ENCODE measurements at regions not wholly inside any gene's neighbourhood (a gene's known extent, or its start where the extent isn't known, plus 50 kb on each side); places are given as distances from the start of the nearest gene placed in this dataset.

DNA sequence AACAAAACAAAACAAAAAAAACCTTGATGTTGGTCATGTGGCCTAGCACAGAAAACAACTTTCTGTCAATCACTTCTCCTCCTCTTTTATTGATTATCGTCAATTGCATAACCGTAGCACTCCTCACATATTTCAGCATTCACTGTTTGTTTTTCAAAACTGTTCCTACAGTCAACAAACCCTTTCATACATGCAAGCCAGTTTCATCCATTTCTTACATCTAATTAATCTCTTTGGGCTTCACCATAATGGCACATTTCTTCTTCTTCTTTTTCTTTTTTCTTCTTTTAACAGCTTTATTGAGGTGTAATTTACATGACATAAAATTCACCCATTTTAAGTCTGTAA, 246.9 kb downstream of the PTTG2 start (continued):
- no peak for TF ChIP-seq TERF1 (CRISPR knock-in tag; IDR thresholded peaks at IDR 0.05)
- no peak for TF ChIP-seq ZNF777 (CRISPR knock-in tag; IDR thresholded peaks at IDR 0.05)
- no peak for TF ChIP-seq ZSCAN21 (CRISPR knock-in tag; IDR thresholded peaks at IDR 0.05; ENCODE audit: borderline replicate concordance)
- TF ChIP-seq SMARCE1 (IDR thresholded peaks at IDR 0.05; ENCODE audit: borderline replicate concordance), result no peak
- peak; percentile 94 for TF ChIP-seq GATAD2A (CRISPR knock-in tag; IDR thresholded peaks at IDR 0.05)
- no peak for TF ChIP-seq ZNF614 (CRISPR knock-in tag; IDR thresholded peaks at IDR 0.05; ENCODE audit: borderline replicate concordance)
- TF ChIP-seq, protein P1, sequence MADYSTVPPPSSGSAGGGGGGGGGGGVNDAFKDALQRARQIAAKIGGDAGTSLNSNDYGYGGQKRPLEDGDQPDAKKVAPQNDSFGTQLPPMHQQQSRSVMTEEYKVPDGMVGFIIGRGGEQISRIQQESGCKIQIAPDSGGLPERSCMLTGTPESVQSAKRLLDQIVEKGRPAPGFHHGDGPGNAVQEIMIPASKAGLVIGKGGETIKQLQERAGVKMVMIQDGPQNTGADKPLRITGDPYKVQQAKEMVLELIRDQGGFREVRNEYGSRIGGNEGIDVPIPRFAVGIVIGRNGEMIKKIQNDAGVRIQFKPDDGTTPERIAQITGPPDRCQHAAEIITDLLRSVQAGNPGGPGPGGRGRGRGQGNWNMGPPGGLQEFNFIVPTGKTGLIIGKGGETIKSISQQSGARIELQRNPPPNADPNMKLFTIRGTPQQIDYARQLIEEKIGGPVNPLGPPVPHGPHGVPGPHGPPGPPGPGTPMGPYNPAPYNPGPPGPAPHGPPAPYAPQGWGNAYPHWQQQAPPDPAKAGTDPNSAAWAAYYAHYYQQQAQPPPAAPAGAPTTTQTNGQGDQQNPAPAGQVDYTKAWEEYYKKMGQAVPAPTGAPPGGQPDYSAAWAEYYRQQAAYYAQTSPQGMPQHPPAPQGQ (CRISPR knock-in tag; IDR thresholded peaks at IDR 0.05; ENCODE audit: borderline replicate concordance), result no peak

- WGBS (ENCODE audit: low lambda C conversion rate), result 13% methylated on average over 2 of the region's 2 CpGs
- TF ChIP-seq MEIS2 (CRISPR knock-in tag; IDR thresholded peaks at IDR 0.05), result no peak
- no peak for TF ChIP-seq TOE1 (CRISPR knock-in tag; IDR thresholded peaks at IDR 0.05)
- no peak for TF ChIP-seq ARHGAP35 (CRISPR knock-in tag; IDR thresholded peaks at IDR 0.05; ENCODE audit: borderline replicate concordance)
- peak; percentile 69 to 78 for TF ChIP-seq MAFK (conservative IDR thresholded peaks at IDR 0.05 in 1 of 2, IDR thresholded peaks at IDR 0.05 in 1 of 2; ENCODE audit: low read length in 2 of 2)
- TF ChIP-seq ZNF407 (CRISPR knock-in tag; IDR thresholded peaks at IDR 0.05; ENCODE audit: not compliant biosample characterization), result no peak
- TF ChIP-seq SMARCC2 (IDR thresholded peaks at IDR 0.05), result no peak
- TF ChIP-seq ZNF30 (CRISPR knock-in tag; IDR thresholded peaks at IDR 0.05), result no peak
Observed at GRCh38 chr4:38209654-38210053, 249.5 kb downstream of the PTTG2 start.

More at GRCh38 chr4:38209654-38210053, 249.5 kb downstream of the PTTG2 start:
- ChIA-PET POLR2A (no interaction called here), CTCF (ENCODE audit: low intra/inter-chr PET ratio, low total read pairs) (no interaction called here)
- H3K4me2 ChIP-seq (ENCODE audit: low read depth, low read length), result no peak overlapping the region
- no peak overlapping the region for H3K9ac ChIP-seq (ENCODE audit: insufficient read depth, low read depth, low read length)
- no peak for FAIRE-seq
- no peaks in the 10 kb centered on the region for H4K20me1 ChIP-seq (ENCODE audit: insufficient read depth, low read length)
- no peaks in the 10 kb centered on the region for H3K79me2 ChIP-seq (ENCODE audit: insufficient read depth, low read length)
- DNase-seq (ENCODE audit: low spot score), result peak; percentile 18
- ATAC-seq, result peak; percentile 83
- in situ Hi-C loops (cut with HindIII; ENCODE audit: extremely low pct_ligation_motif_present, low pct_unique_long_range_greater_than_20kb), result no loop called here
- peaks cover 14% of the 10 kb centered on the region for H3K9me3 ChIP-seq (ENCODE audit: low read length)
- peaks cover 49% of the 10 kb centered on the region for H3K4me1 ChIP-seq (ENCODE audit: insufficient read depth, low read length)
- no peaks in the 10 kb centered on the region for H3K36me3 ChIP-seq (replicated peaks in 1 of 2; ENCODE audit: control insufficient read depth in 1 of 2, insufficient read depth in 2 of 2, low read length in 2 of 2)
- BruUV-seq (replicated peaks), result no TSS peak
- no peak overlapping the region for H2AFZ ChIP-seq (ENCODE audit: low read length)
- no peak overlapping the region for H3K4me3 ChIP-seq (replicated peaks in 1 of 3; ENCODE audit: insufficient read depth in 1 of 3, low read depth in 2 of 3, low read length in 3 of 3)
- H3K27ac ChIP-seq (ENCODE audit: extremely low read length, insufficient read depth, low read length), result no peak overlapping the region
- no peaks in the 10 kb centered on the region for H3K27me3 ChIP-seq (ENCODE audit: control insufficient read depth in 1 of 2, insufficient read depth in 2 of 2, low read length in 2 of 2)
- intact Hi-C loops (cut with micrococcal nuclease; ENCODE audit: unreplicated experiment), result no loop called here
